ENCODE measurements at regions not wholly inside any gene's neighbourhood (a gene's known extent, or its start where the extent isn't known, plus 50 kb on each side); places are given as distances from the start of the nearest gene placed in this dataset.

GRCh38 chr7:26480156-26480555 lies 188.5 kb downstream of the SNX10 start:
- no peaks in the 10 kb centered on the region for H3K4me1 Mint-ChIP-seq
- CTCF ChIA-PET, result no interaction called here
- no peaks in the 10 kb centered on the region for H3K36me3 Mint-ChIP-seq (ENCODE audit: low read depth)
- TF ChIP-seq CTCF (IDR thresholded peaks at IDR 0.05), result no peak
- POLR2A ChIA-PET, result no interaction called here
- intact Hi-C loops (cut with micrococcal nuclease), result no loop called here
- no peak for ATAC-seq (ENCODE audit: low read depth)
- H3K27ac Mint-ChIP-seq, result no peak overlapping the region
- H3K9me3 Mint-ChIP-seq, result no peaks in the 10 kb centered on the region
- no peak for DNase-seq
- no peaks in the 10 kb centered on the region for H3K27me3 Mint-ChIP-seq
- no peak overlapping the region for H3K4me3 Mint-ChIP-seq

- TF ChIP-seq CTCF (IDR thresholded peaks at IDR 0.05), result no peak
- H3K36me3 Mint-ChIP-seq (ENCODE audit: low read depth), result no peaks in the 10 kb centered on the region
- DNase-seq (no peak), ATAC-seq (ENCODE audit: low read depth) (no peak)
- H3K4me3 Mint-ChIP-seq, result no peak overlapping the region
- POLR2A ChIA-PET, result no interaction called here
- H3K4me1 Mint-ChIP-seq, result no peaks in the 10 kb centered on the region
- no peaks in the 10 kb centered on the region for H3K9me3 Mint-ChIP-seq
- H3K27me3 Mint-ChIP-seq, result no peaks in the 10 kb centered on the region
- H3K27ac Mint-ChIP-seq, result no peak overlapping the region
- intact Hi-C loops (cut with micrococcal nuclease), result no loop called here
- CTCF ChIA-PET, result no interaction called here
These were observed 191.3 kb downstream of the SNX10 start for GRCh38 chr7:26482927-26483326.

GRCh38 chr7:26483843-26484242 lies 192.2 kb downstream of the SNX10 start:
- no peak for ATAC-seq (ENCODE audit: low read depth)
- H3K27me3 Mint-ChIP-seq, result peaks cover 3% of the 10 kb centered on the region
- intact Hi-C loops (cut with micrococcal nuclease), result no loop called here

GRCh38 chr7:26485367-26485934 lies 193.8 kb downstream of the SNX10 start:
- no peak for DNase-seq
- H3K27me3 Mint-ChIP-seq, result peaks cover 5% of the 10 kb centered on the region
- intact Hi-C loops (cut with micrococcal nuclease), result no loop called here
- no peaks in the 10 kb centered on the region for H3K9me3 Mint-ChIP-seq
- ChIA-PET CTCF (no interaction called here), POLR2A (no interaction called here)
- no peak for TF ChIP-seq CTCF (IDR thresholded peaks at IDR 0.05)
- no peak for ATAC-seq (ENCODE audit: low read depth)
- H3K4me1 Mint-ChIP-seq, result no peaks in the 10 kb centered on the region
- H3K4me3 Mint-ChIP-seq, result no peak overlapping the region
- no peaks in the 10 kb centered on the region for H3K36me3 Mint-ChIP-seq (ENCODE audit: low read depth)
- no peak overlapping the region for H3K27ac Mint-ChIP-seq

More at GRCh38 chr7:26483843-26484242, 192.2 kb downstream of the SNX10 start:
- POLR2A ChIA-PET, result no interaction called here
- Mint-ChIP-seq H3K36me3 (ENCODE audit: low read depth) (no peaks in the 10 kb centered on the region), H3K27ac (no peak overlapping the region), H3K4me1 (no peaks in the 10 kb centered on the region), H3K9me3 (no peaks in the 10 kb centered on the region), H3K4me3 (no peak overlapping the region)
- no peak for TF ChIP-seq CTCF (IDR thresholded peaks at IDR 0.05)
- CTCF ChIA-PET, result no interaction called here
- no peak for DNase-seq

GRCh38 chr7:26486153-26486552 lies 194.5 kb downstream of the SNX10 start:
- TF ChIP-seq CTCF (IDR thresholded peaks at IDR 0.05), result no peak
- Mint-ChIP-seq H3K9me3 (no peaks in the 10 kb centered on the region), H3K27me3 (peaks cover 5% of the 10 kb centered on the region), H3K36me3 (ENCODE audit: low read depth) (no peaks in the 10 kb centered on the region), H3K4me1 (no peaks in the 10 kb centered on the region), H3K4me3 (no peak overlapping the region), H3K27ac (no peak overlapping the region)
- ATAC-seq (ENCODE audit: low read depth) (no peak), DNase-seq (no peak)
- ChIA-PET CTCF (no interaction called here), POLR2A (no interaction called here)
- intact Hi-C loops (cut with micrococcal nuclease), result no loop called here

All from activated B cell treated with CpG ODN at 0.5 μM for 24 hours (primary cell).